HFF-Myc (cell line): ENCODE measurements at regions not wholly inside any gene's neighbourhood (a gene's known extent, or its start where the extent isn't known, plus 50 kb on each side); places are given as distances from the start of the nearest gene placed in this dataset.

Experiments
- DNase-seq: peaks from one replicate; pipeline ENCODE4 v3.0.0-alpha.2; 2011; ENCODE audit warnings: low read depth; ENCODE audit errors: extremely low read depth
- H3K4me3 ChIP-seq: replicated peaks from 2 replicates; pipeline ENCODE4 v1.5.1; 2011; ENCODE audit warnings: low read depth, mild to moderate bottlenecking, control low read depth, low read length
- TF ChIP-seq, protein P1 (sequence below): IDR thresholded peaks from 2 replicates; pipeline ENCODE4 v1.5.1; 2012; ENCODE audit warnings: mild to moderate bottlenecking, low read depth, low read length, control low read depth; ENCODE audit errors: missing control alignments

DNA sequence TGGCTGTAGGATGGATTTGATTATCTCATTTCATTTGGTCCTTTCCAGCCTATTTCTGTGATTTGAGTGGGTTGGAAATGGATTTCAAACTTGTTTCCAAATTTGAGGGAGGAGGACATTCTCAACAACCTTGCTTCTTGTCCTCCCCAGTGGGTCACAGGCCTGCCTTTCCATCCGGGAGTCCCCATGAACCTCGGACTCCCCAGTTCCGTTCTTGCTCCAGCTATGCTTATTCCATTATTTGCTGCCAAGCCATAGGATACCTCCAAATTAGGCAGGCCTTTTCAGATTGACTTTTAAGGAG, 97.8 kb downstream of the DUSP10 start:
- DNase-seq: no peak
- TF ChIP-seq, protein P1, sequence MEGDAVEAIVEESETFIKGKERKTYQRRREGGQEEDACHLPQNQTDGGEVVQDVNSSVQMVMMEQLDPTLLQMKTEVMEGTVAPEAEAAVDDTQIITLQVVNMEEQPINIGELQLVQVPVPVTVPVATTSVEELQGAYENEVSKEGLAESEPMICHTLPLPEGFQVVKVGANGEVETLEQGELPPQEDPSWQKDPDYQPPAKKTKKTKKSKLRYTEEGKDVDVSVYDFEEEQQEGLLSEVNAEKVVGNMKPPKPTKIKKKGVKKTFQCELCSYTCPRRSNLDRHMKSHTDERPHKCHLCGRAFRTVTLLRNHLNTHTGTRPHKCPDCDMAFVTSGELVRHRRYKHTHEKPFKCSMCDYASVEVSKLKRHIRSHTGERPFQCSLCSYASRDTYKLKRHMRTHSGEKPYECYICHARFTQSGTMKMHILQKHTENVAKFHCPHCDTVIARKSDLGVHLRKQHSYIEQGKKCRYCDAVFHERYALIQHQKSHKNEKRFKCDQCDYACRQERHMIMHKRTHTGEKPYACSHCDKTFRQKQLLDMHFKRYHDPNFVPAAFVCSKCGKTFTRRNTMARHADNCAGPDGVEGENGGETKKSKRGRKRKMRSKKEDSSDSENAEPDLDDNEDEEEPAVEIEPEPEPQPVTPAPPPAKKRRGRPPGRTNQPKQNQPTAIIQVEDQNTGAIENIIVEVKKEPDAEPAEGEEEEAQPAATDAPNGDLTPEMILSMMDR: no peak
- no peak overlapping the region for H3K4me3 ChIP-seq

DNA sequence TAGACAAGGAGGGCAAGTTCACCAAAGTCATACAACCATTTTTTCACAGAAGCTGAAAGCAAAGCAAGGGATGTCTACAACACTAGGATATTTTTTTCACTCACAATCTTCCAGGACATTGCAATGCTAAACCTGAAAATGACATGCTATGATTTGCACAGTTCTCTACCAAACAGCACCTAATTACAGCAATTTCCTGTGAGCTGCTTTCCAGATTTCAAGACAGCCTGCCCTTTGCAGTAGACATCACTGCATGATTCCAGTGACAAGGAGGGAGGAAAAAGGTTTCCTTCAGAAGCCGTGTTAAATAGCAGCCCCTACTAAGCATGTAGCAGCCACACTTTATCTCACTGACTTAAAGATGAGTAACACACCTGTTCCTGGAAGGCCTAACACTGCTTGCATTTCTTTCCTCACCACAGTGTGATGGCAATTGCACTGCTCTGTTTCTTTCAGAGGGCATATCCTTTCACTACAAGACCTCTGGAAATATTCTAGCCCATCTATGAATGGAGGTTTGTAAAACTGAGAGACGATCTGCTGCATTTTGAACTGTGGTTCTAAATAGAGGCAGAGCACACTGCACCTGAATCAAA, 97.1 kb downstream of the DUSP10 start:
- DNase-seq: no peak

DNA sequence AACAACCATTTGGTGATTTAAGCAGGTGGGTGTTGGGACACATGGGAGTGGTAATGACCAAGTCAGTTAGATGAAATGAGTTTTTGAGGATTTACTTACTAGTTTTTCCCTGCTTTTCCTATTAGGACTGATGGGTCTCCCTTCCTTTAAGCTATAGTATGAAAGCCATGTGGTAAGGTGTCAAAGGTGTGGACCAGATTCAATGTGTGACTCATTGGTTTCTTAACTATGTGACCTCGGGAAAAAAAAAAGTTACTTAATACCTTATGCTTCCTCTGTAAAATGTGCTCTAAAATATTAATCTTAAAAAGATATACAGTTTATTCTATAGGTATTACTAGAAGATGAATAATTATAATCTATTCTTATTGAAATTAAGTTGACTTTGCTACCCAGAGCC, 93.7 kb downstream of the DUSP10 start:
- DNase-seq: no peak
- TF ChIP-seq, protein P1: no peak
- H3K4me3 ChIP-seq: no peak overlapping the region

More for the DNA sequence above, 97.1 kb downstream of the DUSP10 start:
- TF ChIP-seq, protein P1: no peak
- H3K4me3 ChIP-seq: no peak overlapping the region
